ENCODE measurements at regions not wholly inside any gene's neighbourhood (a gene's known extent, or its start where the extent isn't known, plus 50 kb on each side); places are given as distances from the start of the nearest gene placed in this dataset.

DNA sequence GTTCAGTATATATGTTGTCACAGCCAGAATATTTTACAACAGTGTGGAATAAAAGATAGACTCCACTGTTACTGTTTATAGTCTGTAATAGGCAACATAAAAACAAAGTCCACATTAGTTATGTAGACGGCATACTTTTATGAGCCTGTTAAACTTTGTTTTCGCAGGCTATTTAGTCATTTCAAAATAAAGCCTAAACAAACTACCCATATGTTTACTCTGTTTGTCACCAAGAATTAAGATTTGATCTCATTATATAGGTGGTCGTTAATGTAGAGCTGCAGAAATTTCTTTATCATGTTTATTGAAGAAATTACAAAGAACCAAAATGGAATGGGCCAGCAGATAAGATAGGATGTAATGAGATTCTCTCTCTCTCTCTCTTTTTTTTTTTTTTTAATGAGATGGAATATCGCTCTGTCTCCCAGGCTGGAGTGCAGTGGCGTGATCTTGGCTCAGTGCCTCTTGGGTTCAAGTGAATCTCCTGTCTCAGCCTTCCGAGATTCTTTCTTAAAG lies 943.8 kb upstream of the SOX9 start:
- Histone ChIP-seq H3K9me3 (ENCODE audit: control insufficient read depth in 4 of 4, low read length in 3 of 4) (no peaks in the 10 kb centered on the region), H3K27me3 (ENCODE audit: control insufficient read depth in 4 of 4, insufficient read depth in 4 of 4, low read length in 3 of 4) (no peaks in the 10 kb centered on the region), H3K4me1 (ENCODE audit: control insufficient read depth in 4 of 4, insufficient read depth in 4 of 4, low read length in 3 of 4) (no peaks in the 10 kb centered on the region), H3K27ac (ENCODE audit: low read depth in 1 of 2, low read length in 2 of 2) (no peak overlapping the region), H3K9ac (ENCODE audit: low read depth in 1 of 2, low read length in 2 of 2) (no peak overlapping the region), H3K36me3 (ENCODE audit: control insufficient read depth in 4 of 4, insufficient read depth in 3 of 4, low read depth in 1 of 4, low read length in 3 of 4) (no peaks in the 10 kb centered on the region), H3K4me3 (ENCODE audit: low read depth in 1 of 3, low read length in 3 of 3) (no peak overlapping the region)
- TF ChIP-seq JUND (IDR thresholded peaks at IDR 0.05): no peak
- TF ChIP-seq RXRA (IDR thresholded peaks at IDR 0.05): no peak
- TF ChIP-seq, protein P1, sequence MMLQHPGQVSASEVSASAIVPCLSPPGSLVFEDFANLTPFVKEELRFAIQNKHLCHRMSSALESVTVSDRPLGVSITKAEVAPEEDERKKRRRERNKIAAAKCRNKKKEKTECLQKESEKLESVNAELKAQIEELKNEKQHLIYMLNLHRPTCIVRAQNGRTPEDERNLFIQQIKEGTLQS (IDR thresholded peaks at IDR 0.05): no peak
- no peak for TF ChIP-seq GABPA (IDR thresholded peaks at IDR 0.05 in 1 of 2, conservative IDR thresholded peaks at IDR 0.05 in 1 of 2)
- no peak for TF ChIP-seq RAD21 (IDR thresholded peaks at IDR 0.05)
- no peak for TF ChIP-seq ZBTB33 (IDR thresholded peaks at IDR 0.05)
- no peak for TF ChIP-seq FOXA1 (IDR thresholded peaks at IDR 0.05)
- TF ChIP-seq TAF1 (conservative IDR thresholded peaks at IDR 0.05): no peak
- TF ChIP-seq HNF4G (IDR thresholded peaks at IDR 0.05): no peak
- TF ChIP-seq SP1 (IDR thresholded peaks at IDR 0.05): no peak
- TF ChIP-seq MAX (IDR thresholded peaks at IDR 0.05): no peak
- TF ChIP-seq HNF4A (conservative IDR thresholded peaks at IDR 0.05): no peak
- TF ChIP-seq FOXA2 (IDR thresholded peaks at IDR 0.05): no peak
- TF ChIP-seq YY1 (IDR thresholded peaks at IDR 0.05): no peak
- 80% methylated on average over 6 of the region's 6 CpGs for WGBS
- DNase-seq (ENCODE audit: low spot score): no peak

DNA sequence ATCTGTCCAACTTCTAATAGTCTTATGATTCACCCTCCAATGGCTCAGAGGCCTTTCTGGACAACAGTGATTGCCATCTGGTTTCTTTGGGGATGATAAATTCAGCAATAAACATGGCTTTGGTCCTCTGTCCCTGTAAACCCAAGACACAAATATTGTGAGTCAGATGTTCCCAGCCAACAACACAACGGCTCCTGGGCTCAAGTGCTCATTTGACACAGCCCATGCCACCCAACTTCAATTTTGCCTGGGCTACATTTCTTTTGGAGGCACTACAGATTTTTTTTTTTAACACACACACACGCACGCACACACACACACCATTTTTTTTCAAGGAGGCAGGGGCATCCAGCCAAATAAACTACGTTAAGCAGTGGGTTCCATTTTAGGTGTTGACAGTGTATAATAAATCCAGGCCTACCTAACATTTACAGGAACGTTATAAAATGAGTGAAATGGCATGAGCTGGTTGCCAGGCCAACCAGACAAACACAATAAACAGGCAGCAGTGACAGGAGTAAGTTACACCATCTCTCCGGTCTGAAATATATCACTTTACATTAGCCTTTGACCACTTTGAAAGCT lies 939.9 kb upstream of the SOX9 start:
- Histone ChIP-seq H3K4me3 (ENCODE audit: low read depth in 1 of 3, low read length in 3 of 3) (no peak overlapping the region), H3K9ac (ENCODE audit: low read depth in 1 of 2, low read length in 2 of 2) (no peak overlapping the region), H3K9me3 (ENCODE audit: control insufficient read depth in 4 of 4, low read length in 3 of 4) (no peaks in the 10 kb centered on the region), H3K4me1 (ENCODE audit: control insufficient read depth in 4 of 4, insufficient read depth in 4 of 4, low read length in 3 of 4) (no peaks in the 10 kb centered on the region), H3K36me3 (ENCODE audit: control insufficient read depth in 4 of 4, insufficient read depth in 3 of 4, low read depth in 1 of 4, low read length in 3 of 4) (no peaks in the 10 kb centered on the region), H3K27me3 (ENCODE audit: control insufficient read depth in 4 of 4, insufficient read depth in 4 of 4, low read length in 3 of 4) (no peaks in the 10 kb centered on the region), H3K27ac (ENCODE audit: low read depth in 1 of 2, low read length in 2 of 2) (no peak overlapping the region)
- TF ChIP-seq JUND (IDR thresholded peaks at IDR 0.05): no peak
- TF ChIP-seq HNF4G (IDR thresholded peaks at IDR 0.05): no peak
- TF ChIP-seq, protein P2, sequence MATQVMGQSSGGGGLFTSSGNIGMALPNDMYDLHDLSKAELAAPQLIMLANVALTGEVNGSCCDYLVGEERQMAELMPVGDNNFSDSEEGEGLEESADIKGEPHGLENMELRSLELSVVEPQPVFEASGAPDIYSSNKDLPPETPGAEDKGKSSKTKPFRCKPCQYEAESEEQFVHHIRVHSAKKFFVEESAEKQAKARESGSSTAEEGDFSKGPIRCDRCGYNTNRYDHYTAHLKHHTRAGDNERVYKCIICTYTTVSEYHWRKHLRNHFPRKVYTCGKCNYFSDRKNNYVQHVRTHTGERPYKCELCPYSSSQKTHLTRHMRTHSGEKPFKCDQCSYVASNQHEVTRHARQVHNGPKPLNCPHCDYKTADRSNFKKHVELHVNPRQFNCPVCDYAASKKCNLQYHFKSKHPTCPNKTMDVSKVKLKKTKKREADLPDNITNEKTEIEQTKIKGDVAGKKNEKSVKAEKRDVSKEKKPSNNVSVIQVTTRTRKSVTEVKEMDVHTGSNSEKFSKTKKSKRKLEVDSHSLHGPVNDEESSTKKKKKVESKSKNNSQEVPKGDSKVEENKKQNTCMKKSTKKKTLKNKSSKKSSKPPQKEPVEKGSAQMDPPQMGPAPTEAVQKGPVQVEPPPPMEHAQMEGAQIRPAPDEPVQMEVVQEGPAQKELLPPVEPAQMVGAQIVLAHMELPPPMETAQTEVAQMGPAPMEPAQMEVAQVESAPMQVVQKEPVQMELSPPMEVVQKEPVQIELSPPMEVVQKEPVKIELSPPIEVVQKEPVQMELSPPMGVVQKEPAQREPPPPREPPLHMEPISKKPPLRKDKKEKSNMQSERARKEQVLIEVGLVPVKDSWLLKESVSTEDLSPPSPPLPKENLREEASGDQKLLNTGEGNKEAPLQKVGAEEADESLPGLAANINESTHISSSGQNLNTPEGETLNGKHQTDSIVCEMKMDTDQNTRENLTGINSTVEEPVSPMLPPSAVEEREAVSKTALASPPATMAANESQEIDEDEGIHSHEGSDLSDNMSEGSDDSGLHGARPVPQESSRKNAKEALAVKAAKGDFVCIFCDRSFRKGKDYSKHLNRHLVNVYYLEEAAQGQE (IDR thresholded peaks at IDR 0.05): no peak
- TF ChIP-seq FOXA1 (IDR thresholded peaks at IDR 0.05): no peak
- TF ChIP-seq NR2F2 (IDR thresholded peaks at IDR 0.05): no peak
- TF ChIP-seq, protein P1 (IDR thresholded peaks at IDR 0.05): no peak
- TF ChIP-seq YY1 (IDR thresholded peaks at IDR 0.05): no peak
- TF ChIP-seq GABPA (IDR thresholded peaks at IDR 0.05 in 1 of 2, conservative IDR thresholded peaks at IDR 0.05 in 1 of 2): no peak
- no peak for TF ChIP-seq RXRA (IDR thresholded peaks at IDR 0.05)
- 62% methylated on average over 6 of the region's 6 CpGs for WGBS
- no peak for DNase-seq (ENCODE audit: low spot score)

Data from liver (tissue), 7 donors.